ENCODE measurements at regions not wholly inside any gene's neighbourhood (a gene's known extent, or its start where the extent isn't known, plus 50 kb on each side); places are given as distances from the start of the nearest gene placed in this dataset.

GRCh38 chr7:40977533-40977932 is 725.4 kb downstream of the INHBA start:
- no peak for DNase-seq

GRCh38 chr7:40972426-40972825 is 730.5 kb downstream of the INHBA start:
- no peak for DNase-seq

DNA sequence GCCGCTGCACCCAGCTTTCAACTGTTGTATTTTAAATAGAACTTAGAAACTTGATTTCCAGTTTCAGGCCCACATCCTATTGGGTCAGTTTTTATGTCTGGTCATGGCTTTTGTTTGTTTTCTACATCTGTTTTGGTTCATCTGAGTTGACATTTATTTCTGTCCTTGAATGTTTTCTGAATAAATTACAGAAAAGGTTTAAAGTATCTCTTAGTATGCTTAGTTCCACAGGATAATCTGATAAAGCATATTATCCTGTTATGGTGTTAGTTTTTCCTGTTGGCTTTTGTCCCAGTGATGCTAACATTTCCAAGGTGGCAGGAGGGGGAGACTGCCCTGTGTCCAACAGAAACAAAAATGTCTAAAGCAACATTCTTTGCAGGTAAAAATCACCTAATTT is 733.2 kb downstream of the INHBA start:
- DNase-seq, result no peak

DNA sequence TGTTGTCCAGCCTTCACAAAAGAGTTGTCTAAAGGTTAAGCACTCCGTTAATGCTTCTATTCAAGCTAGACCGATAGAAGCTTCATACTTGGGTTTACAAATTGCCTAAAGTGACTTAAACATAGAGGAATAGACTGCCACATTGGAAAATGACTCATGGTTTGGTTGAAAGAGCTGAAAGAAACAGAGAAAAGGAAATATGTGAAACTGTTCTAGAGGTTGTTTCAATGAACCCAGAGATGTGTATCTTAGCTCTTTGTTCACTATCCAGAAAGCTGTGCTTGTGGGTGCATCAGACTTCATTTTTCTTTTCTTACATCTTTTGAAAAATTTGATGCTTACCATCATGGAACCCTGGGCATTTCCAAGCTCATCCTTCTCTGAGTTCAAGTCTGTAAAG is 736.2 kb downstream of the INHBA start:
- no peak for DNase-seq

- no peak for DNase-seq
Observed at GRCh38 chr7:40965774-40966173, 737.1 kb downstream of the INHBA start.

DNA sequence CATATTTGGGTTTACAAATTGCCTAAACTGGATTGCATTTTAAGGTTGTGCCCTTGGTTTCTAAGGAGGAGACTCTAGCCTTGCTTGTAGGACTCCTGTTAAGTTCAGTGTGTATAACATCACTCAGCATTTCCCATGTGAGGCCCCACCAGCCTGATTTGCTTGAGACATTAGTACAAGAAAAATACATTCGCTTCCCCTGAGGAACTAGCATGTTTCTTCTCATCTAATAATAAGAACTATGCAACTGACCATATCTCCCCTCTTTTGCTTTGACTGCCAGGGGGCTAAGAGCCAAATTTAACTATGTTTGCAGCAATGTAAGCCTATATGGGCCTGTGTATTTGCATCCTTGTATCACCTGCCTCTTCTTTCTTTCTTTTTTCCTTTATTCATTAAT is 737.9 kb downstream of the INHBA start:
- DNase-seq, result no peak

DNA sequence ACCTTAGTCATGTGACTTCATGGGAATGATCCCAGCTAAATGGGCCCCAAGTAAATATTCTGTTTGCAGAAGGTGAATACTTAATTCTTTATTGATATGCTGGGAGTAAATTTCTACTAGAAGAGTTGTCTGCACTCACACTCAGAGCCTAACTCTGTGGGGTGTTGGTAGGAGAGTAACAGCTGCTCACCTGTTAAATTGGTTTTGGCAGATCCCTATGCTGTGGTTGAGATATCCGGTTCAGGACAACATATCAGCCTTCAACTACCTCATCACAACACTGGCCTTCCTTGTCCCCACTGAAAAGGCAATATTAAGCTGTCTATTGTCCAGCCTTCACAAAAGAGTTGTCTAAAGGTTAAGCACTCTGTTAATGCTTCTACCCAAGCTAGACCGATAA is 738.3 kb downstream of the INHBA start:
- DNase-seq, result no peak

DNA sequence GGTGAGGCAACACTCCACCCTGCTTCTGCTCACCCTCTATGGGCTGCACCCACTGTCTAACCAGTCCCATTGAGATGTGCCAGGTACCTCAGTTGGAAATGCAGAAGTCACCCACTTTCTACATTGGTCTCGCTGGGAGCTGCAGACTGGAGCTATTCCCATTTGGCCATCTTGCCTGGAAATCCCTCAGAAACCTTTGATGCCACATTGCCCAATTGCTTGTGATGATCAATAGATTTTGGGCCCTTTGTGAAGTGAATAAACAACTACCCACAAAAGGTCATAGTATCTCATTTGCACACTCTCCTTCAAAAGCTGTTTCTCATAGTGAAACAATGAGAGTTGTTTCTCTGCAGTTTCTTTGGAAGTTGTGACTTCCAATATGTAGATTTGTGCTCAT is 742.9 kb downstream of the INHBA start:
- no peak for DNase-seq

- no peak for DNase-seq
Observed at GRCh38 chr7:40948239-40948638, 754.7 kb downstream of the INHBA start.

DNA sequence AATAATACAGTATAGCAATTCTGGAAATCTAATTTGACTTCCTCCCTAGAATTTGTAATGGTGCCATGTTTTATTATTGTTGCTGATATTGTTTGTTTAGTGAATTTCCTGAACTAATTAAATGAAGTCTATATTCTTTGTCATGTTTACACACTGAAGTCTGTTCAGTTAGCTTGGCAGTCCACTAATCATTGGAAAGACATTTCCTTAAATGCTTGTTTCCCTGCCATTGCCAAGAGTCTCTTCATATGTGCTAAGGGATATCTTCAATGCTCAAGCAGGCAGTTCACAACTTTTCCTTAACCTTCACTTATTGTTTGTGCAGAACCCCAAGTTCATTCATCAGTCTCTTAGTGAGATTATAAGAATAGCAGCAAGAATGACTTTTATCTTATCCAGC is 755.3 kb downstream of the INHBA start:
- DNase-seq, result no peak

DNA sequence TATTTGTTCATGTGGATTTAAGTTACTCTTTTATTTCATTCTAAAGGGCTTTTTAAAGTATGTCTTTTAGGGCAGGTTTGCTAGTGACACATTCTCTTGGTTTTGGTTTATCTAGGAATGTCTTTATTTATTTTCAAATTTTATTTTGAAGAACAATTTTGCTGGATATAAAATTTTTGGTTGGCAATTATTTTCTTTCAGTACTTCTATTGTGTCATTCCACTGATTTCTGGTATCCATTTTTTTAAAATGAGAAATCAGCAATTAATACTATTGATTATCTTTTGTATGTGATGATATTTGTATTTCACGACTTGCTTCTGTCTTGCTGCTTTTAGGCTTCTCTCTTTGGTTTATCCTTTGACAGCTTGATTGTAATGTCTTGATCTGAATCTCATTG is 756.3 kb downstream of the INHBA start:
- DNase-seq, result no peak

GRCh38 chr7:40945788-40946187 is 757.1 kb downstream of the INHBA start:
- DNase-seq, result no peak

DNA sequence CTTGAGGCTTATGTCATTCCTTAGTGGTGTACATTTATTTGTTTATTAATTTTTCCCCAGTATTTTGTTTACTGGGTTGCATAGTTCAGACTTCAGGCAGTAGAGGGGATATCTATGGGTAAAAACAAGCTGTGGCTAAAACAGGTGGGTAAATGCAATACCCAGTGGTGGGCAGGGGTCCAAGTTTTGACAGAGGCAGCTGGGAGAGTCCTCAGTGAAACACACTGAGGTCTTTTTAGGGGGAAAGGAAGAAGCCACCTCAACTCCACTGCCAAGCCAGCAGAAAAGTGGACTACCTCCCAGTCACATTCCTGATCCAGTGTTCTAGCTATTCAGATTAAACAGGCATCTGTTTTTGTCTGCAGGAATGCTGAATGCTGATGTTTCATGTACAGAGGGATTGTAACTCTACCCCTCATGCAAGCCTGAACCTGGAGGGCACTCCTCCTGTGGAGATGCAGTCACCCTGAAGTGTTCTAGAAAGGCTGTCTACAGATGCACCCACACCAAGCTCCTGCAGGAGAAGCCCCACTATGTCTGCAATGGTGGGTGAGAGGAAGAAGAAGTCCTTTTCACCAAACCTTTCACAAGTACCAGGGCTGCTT is 757.8 kb downstream of the INHBA start:
- DNase-seq, result no peak

GRCh38 chr7:40937879-40938278 is 765.0 kb downstream of the INHBA start:
- DNase-seq, result no peak

DNA sequence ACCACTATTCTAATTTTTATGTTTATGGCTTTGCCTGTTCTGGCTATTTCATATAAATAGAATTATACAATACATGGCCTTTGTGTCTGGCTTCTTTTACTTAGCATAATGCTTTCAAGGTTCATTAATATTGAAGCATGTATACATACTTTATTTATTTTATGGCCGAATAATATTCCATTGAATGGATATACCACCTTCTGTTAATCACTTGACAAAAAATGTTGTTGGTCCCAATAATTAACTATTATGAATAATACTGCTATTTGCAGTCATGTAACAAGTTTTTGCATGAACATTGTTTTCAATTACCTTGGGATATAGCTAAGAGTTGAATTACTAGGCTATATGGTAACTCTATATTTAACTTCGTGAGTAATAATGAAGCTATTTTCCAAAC is 767.5 kb downstream of the INHBA start:
- no peak for DNase-seq

DNA sequence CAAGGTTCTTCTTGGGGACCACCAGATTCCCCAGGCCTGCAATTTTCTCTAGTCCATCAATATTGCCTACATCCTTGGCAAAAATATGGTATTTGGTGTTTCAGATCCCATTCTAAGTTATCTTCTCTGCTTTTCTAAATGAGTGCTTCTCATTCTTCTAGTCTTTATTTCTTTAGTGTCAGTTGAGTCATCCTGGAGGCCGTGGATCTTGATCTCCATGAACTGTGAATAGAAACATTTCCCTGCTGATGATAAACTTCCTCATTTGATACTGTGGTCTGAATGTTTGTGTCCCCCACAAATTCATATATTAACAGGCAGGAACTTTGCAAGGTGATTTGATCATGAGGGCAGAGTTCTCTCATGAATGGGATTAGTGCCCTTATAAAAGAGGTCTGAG is 779.3 kb downstream of the INHBA start:
- DNase-seq, result no peak

- no peak for DNase-seq
Observed at GRCh38 chr7:40922316-40922670, 780.6 kb downstream of the INHBA start.

DNA sequence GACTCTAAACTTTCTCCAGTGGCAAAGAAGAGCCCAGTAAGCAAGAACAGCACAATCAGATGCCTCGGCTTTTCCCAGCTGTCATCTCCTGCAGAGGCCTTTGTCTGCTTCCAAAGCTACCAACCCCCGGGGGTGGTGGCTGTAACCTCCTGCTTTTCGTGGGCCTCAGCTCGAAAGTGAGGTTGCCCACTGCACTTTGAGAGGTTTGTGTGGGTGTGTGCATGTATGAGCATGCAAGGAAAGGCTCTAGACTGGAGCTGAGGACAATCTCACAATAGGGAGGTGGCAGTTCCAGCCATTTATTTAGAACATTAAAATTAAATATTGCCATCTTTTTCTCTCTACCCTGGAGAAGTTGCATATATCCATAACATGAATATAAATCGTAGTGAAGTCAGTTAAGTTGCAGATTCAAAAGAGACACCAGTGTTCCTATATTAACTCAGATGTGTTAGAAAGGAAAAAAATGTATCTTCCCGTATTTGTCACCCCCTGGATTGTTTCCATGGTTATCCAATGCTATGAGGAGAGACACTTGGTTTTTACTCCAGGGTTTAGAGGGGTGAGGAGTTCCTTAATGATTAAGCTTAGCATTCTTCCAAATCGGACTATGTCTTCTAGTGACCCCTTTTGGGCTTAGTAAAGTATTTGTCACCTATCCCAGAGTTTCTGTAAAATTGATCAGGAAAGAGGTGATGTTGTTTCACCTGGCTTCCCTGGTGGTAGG is 781.1 kb downstream of the INHBA start:
- DNase-seq, result no peak

DNA sequence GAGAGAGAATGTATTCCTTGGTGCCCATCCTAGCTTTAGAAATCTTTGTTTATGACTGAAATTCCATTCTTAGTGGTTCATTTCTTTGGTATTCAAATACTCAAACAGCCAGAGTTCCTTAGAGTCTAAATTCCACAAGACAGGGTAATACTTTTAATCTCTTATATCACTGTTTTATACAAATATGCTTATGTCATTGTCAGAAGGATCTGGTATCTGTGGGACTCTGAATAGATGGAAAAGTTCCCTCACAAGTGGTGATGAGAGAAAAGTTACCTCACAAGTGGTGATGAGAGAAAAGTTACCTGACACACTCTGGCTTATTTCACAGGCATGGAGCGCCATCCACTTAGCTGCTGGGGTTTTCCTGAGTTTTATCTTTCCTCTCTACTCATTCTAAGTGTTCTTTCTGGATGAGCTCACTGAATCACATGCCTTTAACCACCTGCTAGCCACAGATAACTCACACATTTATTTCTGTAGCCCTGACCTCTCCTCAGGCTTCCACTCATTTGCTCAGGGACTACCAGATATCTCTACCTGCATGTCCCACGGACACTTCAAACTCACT is 784.0 kb downstream of the SUGCT start:
- no peak for DNase-seq

DNA sequence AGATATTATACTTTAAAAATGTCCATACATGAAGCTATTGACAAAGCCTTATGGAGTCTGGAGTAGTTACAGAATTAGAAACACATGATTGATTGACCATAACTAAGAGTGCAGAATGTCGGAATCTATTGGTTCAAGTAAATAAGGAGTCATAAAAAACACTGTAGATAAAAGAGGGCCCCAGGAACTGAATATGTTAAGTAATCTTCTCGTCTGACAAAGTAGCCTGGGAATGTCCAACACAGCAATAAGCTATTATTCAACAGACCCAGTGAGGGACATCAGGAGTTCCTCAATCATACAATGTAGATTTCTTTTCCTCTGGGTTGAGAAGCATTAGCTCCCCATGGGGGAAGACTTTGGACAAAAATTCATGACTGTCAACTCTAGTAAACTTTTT is 782.0 kb downstream of the SUGCT start:
- DNase-seq, result no peak

DNA sequence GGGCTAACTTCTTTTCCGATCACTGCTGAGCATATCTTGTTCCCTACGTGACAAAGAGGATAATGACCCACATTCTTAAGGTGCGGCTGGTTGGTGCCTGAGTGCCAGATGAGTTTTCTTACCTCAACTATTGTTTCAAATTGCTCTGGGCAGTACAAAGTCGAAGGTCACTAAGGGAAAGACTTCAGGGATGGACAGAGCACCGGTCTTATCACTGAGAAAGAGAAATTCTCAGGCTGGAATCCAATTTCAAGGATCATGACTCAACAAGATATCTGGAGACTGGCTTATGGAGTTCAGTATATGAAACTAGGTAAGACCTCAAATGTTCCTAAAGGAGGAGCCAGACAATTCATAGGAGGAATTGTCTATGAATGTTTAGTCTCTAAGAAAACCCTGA is 780.3 kb downstream of the SUGCT start:
- no peak for DNase-seq
